B cell (primary cell): ENCODE measurements at regions not wholly inside any gene's neighbourhood (a gene's known extent, or its start where the extent isn't known, plus 50 kb on each side); places are given as distances from the start of the nearest gene placed in this dataset.

ENCODE experiments used
- ATAC-seq: fragments of 200-7000 bp; cut with Tn5 transposase; one replicate; pipeline ENCODE4 v1.10.0; 2021; ENCODE audit warnings: low read depth, mild to moderate bottlenecking, moderate number of reproducible peaks, moderate library complexity
- CTCF ChIA-PET: fragments of 350-600 bp; sonication (Branson Sonifier 250); formaldehyde crosslinking; loops from one replicate; lab custom pipeline; 2021; ENCODE audit warnings: antibody characterized with exemption, inconsistent platforms; lab: Charles Lee
- POLR2A ChIA-PET: fragments of 350-600 bp; sonication (Branson Sonifier 250); formaldehyde crosslinking; loops from one replicate; lab custom pipeline; 2021; ENCODE audit warnings: antibody characterized with exemption; lab: Charles Lee
- DNase-seq: peaks from one replicate; pipeline ENCODE4 v3.0.0; 2013
- H2AFZ ChIP-seq: 2 replicates; pipeline ENCODE4 v1.6.1; 2012; ENCODE audit warnings: mild to moderate bottlenecking, low read depth, low read length; ENCODE audit not compliant: insufficient read depth, poor library complexity, severe bottlenecking
- H3K27ac ChIP-seq, 2 donors: 1 replicate in 1 of 2; 2 replicates in 1 of 2; pipeline ENCODE4 v1.5.1; 2012 to 2013; ENCODE audit warnings: low read length in 2 of 2, mild to moderate bottlenecking in 2 of 2, moderate library complexity in 1 of 2
- H3K27me3 ChIP-seq, 4 experiments: fragments of 200-600 bp in 1 of 4; sonication (generic) in 1 of 4; replicated peaks in 1 of 4; 1 replicate in 2 of 4; 2 replicates in 2 of 4; pipeline versions ENCODE4 v1.6.1 to v1.7.0; 2013 to 2016; ENCODE audit warnings: low read length in 3 of 4, mild to moderate bottlenecking in 2 of 4, mixed read lengths in 1 of 4, moderate library complexity in 1 of 4; ENCODE audit not compliant: insufficient read depth in 4 of 4, control insufficient read depth in 3 of 4; ENCODE audit errors: control extremely low read depth in 1 of 4
- H3K36me3 ChIP-seq, 2 experiments: replicated peaks in 1 of 2; 1 replicate in 1 of 2; 2 replicates in 1 of 2; pipeline versions ENCODE4 v1.6.1 to v1.7.1; 2013; ENCODE audit warnings: low read length in 1 of 2; ENCODE audit not compliant: insufficient read depth in 2 of 2, control insufficient read depth in 1 of 2; ENCODE audit errors: control extremely low read depth in 1 of 2, extremely low read depth in 1 of 2
- H3K4me1 ChIP-seq, 2 donors: fragments of 200-600 bp in 1 of 2; sonication (generic) in 1 of 2; 1 replicate in 1 of 2; 2 replicates in 1 of 2; pipeline versions ENCODE4 v1.5.1 to v1.6.1; 2013 to 2017; ENCODE audit warnings: low read length in 2 of 2; ENCODE audit not compliant: control insufficient read depth in 2 of 2, insufficient read depth in 2 of 2
- H3K4me2 ChIP-seq: replicated peaks from 2 replicates; pipeline ENCODE3; 2012; ENCODE audit warnings: mild to moderate bottlenecking, low read depth, low read length; ENCODE audit not compliant: poor library complexity, severe bottlenecking
- H3K4me3 ChIP-seq, 5 experiments: fragments of 200-600 bp in 1 of 5; sonication (generic) in 1 of 5; 1 replicate in 3 of 5; 2 replicates in 2 of 5; pipeline versions ENCODE4 v1.5.1 to v1.7.0; 2011 to 2016; ENCODE audit warnings: low read length in 4 of 5, mild to moderate bottlenecking in 4 of 5, low read depth in 2 of 5, control low read depth in 1 of 5, moderate library complexity in 1 of 5; ENCODE audit not compliant: insufficient read depth in 1 of 5; ENCODE audit errors: control extremely low read depth in 1 of 5, extremely low read depth in 1 of 5
- H3K79me2 ChIP-seq: fragments of 200-600 bp; sonication (generic); one replicate; pipeline ENCODE4 v1.6.0; 2016; ENCODE audit warnings: low read length; ENCODE audit not compliant: control insufficient read depth, insufficient read depth
- H3K9ac ChIP-seq: fragments of 200-600 bp; sonication (generic); 2 replicates; pipeline ENCODE4 v1.6.1; 2017; ENCODE audit warnings: mild to moderate bottlenecking, low read length, moderate library complexity
- H3K9me3 ChIP-seq, 3 donors: one replicate each; pipeline versions ENCODE4 v1.6.1 to v1.7.1; 2013; ENCODE audit warnings: low read length in 2 of 3; ENCODE audit not compliant: control insufficient read depth in 2 of 3, insufficient read depth in 1 of 3; ENCODE audit errors: control extremely low read depth in 1 of 3
- H4K20me1 ChIP-seq: 2 replicates; pipeline ENCODE4 v1.6.0; 2012; ENCODE audit warnings: mild to moderate bottlenecking, low read length; ENCODE audit not compliant: insufficient read depth, control insufficient read depth, poor library complexity, severe bottlenecking
- H3K27ac Mint-ChIP-seq: one replicate; pipeline ENCODE4 v1.8.0; 2021; ENCODE audit warnings: mixed read lengths
- H3K27me3 Mint-ChIP-seq: one replicate; pipeline ENCODE4 v1.8.0; 2021; ENCODE audit warnings: mixed read lengths
- H3K4me1 Mint-ChIP-seq: one replicate; pipeline ENCODE4 v1.8.0; 2021; ENCODE audit warnings: mixed read lengths
- H3K4me3 Mint-ChIP-seq: one replicate; pipeline ENCODE4 v1.8.0; 2021; ENCODE audit warnings: mixed read lengths
- H3K9me3 Mint-ChIP-seq: one replicate; pipeline ENCODE4 v1.8.0; 2022; ENCODE audit warnings: mixed read lengths; ENCODE audit not compliant: insufficient read depth
- EZH2 ChIP-seq: IDR thresholded peaks from 2 replicates; pipeline ENCODE4 v1.6.1; 2012; ENCODE audit warnings: borderline replicate concordance, low read depth, mild to moderate bottlenecking, moderate library complexity, low read length; ENCODE audit not compliant: insufficient read depth, poor library complexity, severe bottlenecking
- WGBS: methylation state at CpG from one replicate; pipeline ENCODE4 v1.1.5; 2013; ENCODE audit warnings: missing lambda C conversion rate; ENCODE audit not compliant: insufficient coverage; 5-methylcytosine and 5-hydroxymethylcytosine counted together
- intact Hi-C: fragments of 100-400 bp; cut with micrococcal nuclease; formaldehyde crosslinking; loops from one replicate; pipeline ENCODE4 v1.10.0; 2022
- TF ChIP-seq, protein P1 (sequence below): fragments of 200-600 bp; IDR thresholded peaks from one replicate; pipeline ENCODE4 v1.8.0; 2022; ENCODE audit warnings: antibody characterized with exemption, mild to moderate bottlenecking

DNA sequence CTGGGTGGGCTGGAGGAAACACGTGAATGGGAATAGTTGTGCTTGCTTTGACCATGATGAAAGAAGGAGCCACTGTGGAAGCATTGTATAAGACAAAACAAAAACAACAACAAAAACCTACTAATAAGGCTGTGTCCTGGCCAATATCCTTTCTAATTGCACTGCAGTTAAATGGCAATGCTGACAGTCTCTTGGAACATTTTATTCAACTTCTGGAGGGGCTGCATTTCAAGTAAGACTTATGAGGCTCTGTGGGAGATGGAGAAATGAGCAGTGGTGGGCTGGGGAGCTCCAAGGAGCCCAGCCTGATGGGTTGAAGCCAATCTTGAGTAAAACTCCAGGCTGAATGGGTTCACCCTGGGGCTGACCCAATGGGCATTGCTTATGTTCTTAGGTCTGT lies 99.8 kb upstream of the ROPN1 start:
- Histone ChIP-seq H3K9me3 (no peaks in the 10 kb centered on the region), H3K27me3 (peaks cover 0 to 20% (median 4%) of the 10 kb centered on the region in 4 experiments), H3K79me2 (no peaks in the 10 kb centered on the region), H4K20me1 (no peaks in the 10 kb centered on the region), H2AFZ (no peak overlapping the region), H3K4me2 (no peak overlapping the region), H3K4me3 (no peak overlapping the region), H3K4me1 (peaks cover 0 to 3% of the 10 kb centered on the region in 2 donors), H3K36me3 (no peaks in the 10 kb centered on the region), H3K9ac (no peak overlapping the region), H3K27ac (no peak overlapping the region)
- DNase-seq (no peak), ATAC-seq (no peak)
- no peak for TF ChIP-seq EZH2
- TF ChIP-seq, protein P1, sequence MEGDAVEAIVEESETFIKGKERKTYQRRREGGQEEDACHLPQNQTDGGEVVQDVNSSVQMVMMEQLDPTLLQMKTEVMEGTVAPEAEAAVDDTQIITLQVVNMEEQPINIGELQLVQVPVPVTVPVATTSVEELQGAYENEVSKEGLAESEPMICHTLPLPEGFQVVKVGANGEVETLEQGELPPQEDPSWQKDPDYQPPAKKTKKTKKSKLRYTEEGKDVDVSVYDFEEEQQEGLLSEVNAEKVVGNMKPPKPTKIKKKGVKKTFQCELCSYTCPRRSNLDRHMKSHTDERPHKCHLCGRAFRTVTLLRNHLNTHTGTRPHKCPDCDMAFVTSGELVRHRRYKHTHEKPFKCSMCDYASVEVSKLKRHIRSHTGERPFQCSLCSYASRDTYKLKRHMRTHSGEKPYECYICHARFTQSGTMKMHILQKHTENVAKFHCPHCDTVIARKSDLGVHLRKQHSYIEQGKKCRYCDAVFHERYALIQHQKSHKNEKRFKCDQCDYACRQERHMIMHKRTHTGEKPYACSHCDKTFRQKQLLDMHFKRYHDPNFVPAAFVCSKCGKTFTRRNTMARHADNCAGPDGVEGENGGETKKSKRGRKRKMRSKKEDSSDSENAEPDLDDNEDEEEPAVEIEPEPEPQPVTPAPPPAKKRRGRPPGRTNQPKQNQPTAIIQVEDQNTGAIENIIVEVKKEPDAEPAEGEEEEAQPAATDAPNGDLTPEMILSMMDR, result no peak
- intact Hi-C loops, result no loop called here
- WGBS, result no CpG with 5 or more reads among the region's 1 CpG
- ChIA-PET POLR2A (no interaction called here), CTCF (no interaction called here)
- H3K4me3 Mint-ChIP-seq, result no peak overlapping the region
- H3K27me3 Mint-ChIP-seq, result peaks cover 47% of the 10 kb centered on the region
- no peak overlapping the region for H3K27ac Mint-ChIP-seq
- H3K9me3 Mint-ChIP-seq, result no peaks in the 10 kb centered on the region
- H3K4me1 Mint-ChIP-seq, result no peaks in the 10 kb centered on the region

DNA sequence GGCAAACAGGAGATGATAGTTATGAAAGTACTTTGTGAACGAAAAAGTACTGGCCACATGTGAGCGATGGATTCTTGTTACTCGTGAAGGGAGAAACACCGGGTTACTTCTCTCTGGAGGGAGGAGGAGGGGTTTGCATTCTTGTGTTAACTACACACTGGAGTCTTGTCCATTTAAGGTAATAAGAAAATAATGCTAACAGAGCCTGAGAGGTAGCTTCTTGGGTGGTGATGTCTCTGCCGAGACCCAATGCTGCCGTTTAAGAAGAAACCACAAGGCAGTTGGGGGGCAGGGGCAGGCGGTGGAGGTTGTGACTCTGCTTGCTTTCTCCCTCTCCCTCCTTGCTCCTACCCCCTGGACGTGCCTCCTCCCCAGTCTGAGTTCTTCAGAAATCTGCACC lies 100.9 kb upstream of the ROPN1 start:
- Histone ChIP-seq H3K27me3 (peaks cover 0 to 20% (median 4%) of the 10 kb centered on the region in 4 experiments), H4K20me1 (no peaks in the 10 kb centered on the region), H3K4me3 (no peak overlapping the region), H3K4me1 (no peaks in the 10 kb centered on the region), H3K9me3 (no peaks in the 10 kb centered on the region), H3K9ac (no peak overlapping the region), H3K27ac (no peak overlapping the region), H3K36me3 (no peaks in the 10 kb centered on the region), H2AFZ (no peak overlapping the region), H3K79me2 (no peaks in the 10 kb centered on the region), H3K4me2 (no peak overlapping the region)
- POLR2A ChIA-PET, result no interaction called here
- CTCF ChIA-PET, result no interaction called here
- DNase-seq (no peak), ATAC-seq (no peak)
- TF ChIP-seq, protein P1, result no peak
- TF ChIP-seq EZH2, result no peak
- Mint-ChIP-seq H3K4me3 (no peak overlapping the region), H3K27ac (no peak overlapping the region), H3K9me3 (no peaks in the 10 kb centered on the region), H3K27me3 (peaks cover 56% of the 10 kb centered on the region), H3K4me1 (no peaks in the 10 kb centered on the region)
- intact Hi-C loops, result no loop called here
- 79% methylated on average over 3 of the region's 8 CpGs for WGBS
